Activated CD8-positive, alpha-beta T cell treated with anti-CD3 and anti-CD28 coated beads for 36 hours (primary cell): ENCODE measurements at regions not wholly inside any gene's neighbourhood (a gene's known extent, or its start where the extent isn't known, plus 50 kb on each side); places are given as distances from the start of the nearest gene placed in this dataset.

Experiments used
- ATAC-seq: fragments of 200-7000 bp; cut with Tn5 transposase; one replicate; pipeline ENCODE4 v1.10.0; 2021; ENCODE audit warnings: mild to moderate bottlenecking, moderate library complexity
- CTCF ChIA-PET: fragments of 350-600 bp; sonication (Branson Sonifier 250); formaldehyde crosslinking; loops from one replicate; lab custom pipeline; 2021; ENCODE audit warnings: antibody characterized with exemption; lab: Charles Lee
- POLR2A ChIA-PET: fragments of 350-600 bp; sonication (Branson Sonifier 250); formaldehyde crosslinking; loops from one replicate; lab custom pipeline; 2021; ENCODE audit warnings: antibody characterized with exemption; lab: Charles Lee
- DNase-seq: peaks from one replicate; pipeline ENCODE4 v3.0.0-alpha.2; 2020
- H3K27ac Mint-ChIP-seq: one replicate; pipeline ENCODE4 v1.8.0; 2021; ENCODE audit warnings: mild to moderate bottlenecking, mixed read lengths
- H3K27me3 Mint-ChIP-seq: one replicate; pipeline ENCODE4 v1.8.0; 2021; ENCODE audit warnings: mixed read lengths
- H3K36me3 Mint-ChIP-seq: one replicate; pipeline ENCODE4 v1.8.0; 2021; ENCODE audit warnings: low read depth, mixed read lengths
- H3K4me1 Mint-ChIP-seq: one replicate; pipeline ENCODE4 v1.8.0; 2021; ENCODE audit warnings: low read depth, mixed read lengths
- H3K4me3 Mint-ChIP-seq: one replicate; pipeline ENCODE4 v1.8.0; 2021; ENCODE audit warnings: mild to moderate bottlenecking, moderate library complexity, mixed read lengths
- H3K9me3 Mint-ChIP-seq: one replicate; pipeline ENCODE4 v1.8.0; 2021; ENCODE audit warnings: mixed read lengths
- intact Hi-C: fragments of 100-400 bp; cut with micrococcal nuclease; formaldehyde crosslinking; loops from one replicate; pipeline ENCODE4 v1.10.0; 2022
- TF ChIP-seq, protein P1 (sequence below): fragments of 200-600 bp; IDR thresholded peaks from one replicate; pipeline ENCODE4 v1.8.0; 2022; ENCODE audit warnings: antibody characterized with exemption, mild to moderate bottlenecking

DNA sequence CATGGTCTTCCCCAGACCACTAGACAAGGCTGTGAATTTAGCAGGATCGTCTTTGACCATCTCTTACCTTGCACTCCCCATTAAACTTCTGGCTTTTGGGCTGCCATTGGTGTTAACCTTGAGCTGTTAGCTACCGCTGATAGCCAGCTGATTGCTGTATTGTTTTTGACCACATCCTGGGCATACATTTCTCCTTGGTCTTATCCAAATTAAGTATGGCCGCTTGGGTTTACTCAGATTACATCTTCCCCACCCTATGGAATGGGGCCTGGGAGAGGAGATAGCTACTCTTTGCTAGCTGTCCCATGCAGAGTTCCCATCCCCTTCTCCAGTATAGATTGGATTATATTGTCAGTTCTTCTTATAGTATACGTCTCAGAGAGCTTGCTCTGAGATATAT lies 270.4 kb upstream of the ELAC2 start:
- TF ChIP-seq, protein P1, sequence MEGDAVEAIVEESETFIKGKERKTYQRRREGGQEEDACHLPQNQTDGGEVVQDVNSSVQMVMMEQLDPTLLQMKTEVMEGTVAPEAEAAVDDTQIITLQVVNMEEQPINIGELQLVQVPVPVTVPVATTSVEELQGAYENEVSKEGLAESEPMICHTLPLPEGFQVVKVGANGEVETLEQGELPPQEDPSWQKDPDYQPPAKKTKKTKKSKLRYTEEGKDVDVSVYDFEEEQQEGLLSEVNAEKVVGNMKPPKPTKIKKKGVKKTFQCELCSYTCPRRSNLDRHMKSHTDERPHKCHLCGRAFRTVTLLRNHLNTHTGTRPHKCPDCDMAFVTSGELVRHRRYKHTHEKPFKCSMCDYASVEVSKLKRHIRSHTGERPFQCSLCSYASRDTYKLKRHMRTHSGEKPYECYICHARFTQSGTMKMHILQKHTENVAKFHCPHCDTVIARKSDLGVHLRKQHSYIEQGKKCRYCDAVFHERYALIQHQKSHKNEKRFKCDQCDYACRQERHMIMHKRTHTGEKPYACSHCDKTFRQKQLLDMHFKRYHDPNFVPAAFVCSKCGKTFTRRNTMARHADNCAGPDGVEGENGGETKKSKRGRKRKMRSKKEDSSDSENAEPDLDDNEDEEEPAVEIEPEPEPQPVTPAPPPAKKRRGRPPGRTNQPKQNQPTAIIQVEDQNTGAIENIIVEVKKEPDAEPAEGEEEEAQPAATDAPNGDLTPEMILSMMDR = no peak
- CTCF ChIA-PET = no interaction called here
- Mint-ChIP-seq H3K36me3 (no peaks in the 10 kb centered on the region), H3K27me3 (no peaks in the 10 kb centered on the region), H3K4me1 (no peaks in the 10 kb centered on the region), H3K4me3 (no peak overlapping the region), H3K9me3 (no peaks in the 10 kb centered on the region), H3K27ac (no peak overlapping the region)
- DNase-seq (no peak), ATAC-seq (no peak)
- POLR2A ChIA-PET = no interaction called here
- intact Hi-C loops = no loop called here

DNA sequence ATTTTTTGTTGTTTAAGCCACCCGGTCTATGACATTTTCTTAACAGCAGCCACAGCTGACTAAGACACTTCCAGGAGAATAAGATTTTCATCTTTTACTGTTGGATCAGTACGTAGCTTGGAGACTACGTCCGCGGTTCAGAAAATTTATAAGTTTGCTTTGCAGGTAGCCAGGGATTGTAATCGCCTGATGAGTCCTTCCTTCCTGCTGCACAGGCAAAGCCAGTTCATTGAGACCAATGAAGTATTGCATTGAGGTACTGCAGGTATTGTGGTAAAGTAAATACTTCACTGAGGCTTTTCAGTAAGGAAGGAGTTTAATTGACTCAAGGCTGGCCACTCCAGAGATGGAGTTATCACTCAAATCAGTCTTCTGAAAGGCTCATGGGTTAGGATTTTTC lies 269.4 kb upstream of the ELAC2 start:
- ATAC-seq (no peak), DNase-seq (no peak)
- TF ChIP-seq, protein P1 = no peak
- H3K27me3 Mint-ChIP-seq = no peaks in the 10 kb centered on the region
- no peak overlapping the region for H3K4me3 Mint-ChIP-seq
- ChIA-PET POLR2A (no interaction called here), CTCF (interaction anchor here (0.7 kb wide), 1 partner anchor 956 kb away, joined by 3 read pairs; no protein-coding TSS in a partner anchor)
- intact Hi-C loops = no loop called here
- no peaks in the 10 kb centered on the region for H3K36me3 Mint-ChIP-seq
- no peaks in the 10 kb centered on the region for H3K9me3 Mint-ChIP-seq
- no peaks in the 10 kb centered on the region for H3K4me1 Mint-ChIP-seq
- no peak overlapping the region for H3K27ac Mint-ChIP-seq

DNA sequence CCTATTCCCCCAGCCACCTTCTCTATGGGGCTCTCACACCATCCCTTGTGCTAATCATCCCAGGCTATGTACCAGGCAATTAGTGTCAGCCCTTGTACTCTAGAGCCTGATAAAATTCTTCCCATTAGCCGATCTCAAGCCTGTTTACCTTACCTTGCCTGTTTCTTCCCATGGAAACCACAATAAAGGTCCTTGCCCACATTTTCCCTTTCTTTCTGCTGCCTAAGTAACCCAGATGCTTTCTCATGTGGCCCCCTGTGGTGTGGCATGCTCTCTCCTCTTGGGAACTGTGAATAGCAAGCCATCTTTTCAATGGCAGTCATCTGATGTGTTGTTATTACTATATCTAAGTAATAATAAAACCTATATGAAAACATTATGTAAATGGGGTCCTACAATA lies 265.8 kb upstream of the ELAC2 start:
- CTCF ChIA-PET = no interaction called here
- H3K27ac Mint-ChIP-seq = no peak overlapping the region
- H3K36me3 Mint-ChIP-seq = no peaks in the 10 kb centered on the region
- DNase-seq = no peak
- H3K27me3 Mint-ChIP-seq = no peaks in the 10 kb centered on the region
- no peak overlapping the region for H3K4me3 Mint-ChIP-seq
- no peak for ATAC-seq
- TF ChIP-seq, protein P1 = no peak
- no peaks in the 10 kb centered on the region for H3K4me1 Mint-ChIP-seq
- POLR2A ChIA-PET = no interaction called here
- H3K9me3 Mint-ChIP-seq = no peaks in the 10 kb centered on the region
- intact Hi-C loops = no loop called here

DNA sequence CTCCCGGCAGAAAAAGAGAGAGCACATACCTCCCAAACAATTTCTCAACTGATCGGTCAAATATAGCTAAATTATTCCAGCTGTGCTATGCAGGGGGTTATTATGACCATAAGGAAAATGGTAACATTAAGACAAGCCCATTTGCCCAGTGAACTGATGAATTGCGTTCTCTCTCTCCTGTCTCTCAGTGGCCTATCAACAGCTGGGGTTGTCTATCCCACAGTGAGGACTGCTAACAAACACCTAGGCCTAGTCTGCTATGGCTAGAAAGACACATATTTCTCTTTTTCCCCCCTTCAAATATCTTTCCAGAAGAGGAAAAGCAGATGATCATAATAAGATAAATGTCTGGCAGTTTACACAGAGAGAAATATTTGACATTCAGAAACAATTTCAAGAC lies 263.8 kb upstream of the ELAC2 start:
- H3K27me3 Mint-ChIP-seq = no peaks in the 10 kb centered on the region
- no peak overlapping the region for H3K27ac Mint-ChIP-seq
- no peaks in the 10 kb centered on the region for H3K4me1 Mint-ChIP-seq
- intact Hi-C loops = no loop called here
- no peak for DNase-seq
- TF ChIP-seq, protein P1 = no peak
- H3K9me3 Mint-ChIP-seq = no peaks in the 10 kb centered on the region
- ChIA-PET POLR2A (no interaction called here), CTCF (no interaction called here)
- no peak for ATAC-seq
- no peaks in the 10 kb centered on the region for H3K36me3 Mint-ChIP-seq
- no peak overlapping the region for H3K4me3 Mint-ChIP-seq

DNA sequence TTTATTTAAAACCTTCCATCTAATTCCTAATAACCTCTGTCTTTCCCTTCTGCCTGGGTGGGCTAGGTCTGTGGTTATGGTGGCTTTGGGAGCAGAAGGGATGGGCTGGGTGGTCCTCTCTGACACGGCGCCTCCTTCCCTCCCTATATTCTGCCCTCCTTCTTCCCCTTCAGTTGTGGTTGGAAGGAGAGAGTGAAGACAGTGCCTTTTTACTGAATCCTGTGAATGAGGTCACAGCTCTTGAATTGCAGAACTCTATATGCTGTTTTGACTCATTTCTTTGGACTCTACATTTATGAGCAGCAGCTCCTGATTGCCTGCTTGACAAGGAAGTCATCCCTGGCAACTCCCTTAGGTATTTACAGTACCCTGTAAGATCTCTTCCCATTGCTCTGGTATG lies 256.0 kb upstream of the ELAC2 start:
- no peaks in the 10 kb centered on the region for H3K4me1 Mint-ChIP-seq
- H3K4me3 Mint-ChIP-seq = no peak overlapping the region
- no peaks in the 10 kb centered on the region for H3K36me3 Mint-ChIP-seq
- no peak overlapping the region for H3K27ac Mint-ChIP-seq
- DNase-seq (no peak), ATAC-seq (no peak)
- ChIA-PET CTCF (no interaction called here), POLR2A (no interaction called here)
- no peaks in the 10 kb centered on the region for H3K27me3 Mint-ChIP-seq
- H3K9me3 Mint-ChIP-seq = no peaks in the 10 kb centered on the region
- intact Hi-C loops = no loop called here
- TF ChIP-seq, protein P1 = no peak
